PFSK-1 (cell line): ENCODE measurements at regions not wholly inside any gene's neighbourhood (a gene's known extent, or its start where the extent isn't known, plus 50 kb on each side); places are given as distances from the start of the nearest gene placed in this dataset.

Experiments
- FOXP2 ChIP-seq: optimal IDR thresholded peaks from 2 replicates; pipeline ENCODE3; 2011; ENCODE audit warnings: borderline replicate concordance, control low read depth, inconsistent platforms; ENCODE audit not compliant: insufficient read depth; ENCODE audit errors: extremely low read length, extremely low read depth
- POLR2AphosphoS5 ChIP-seq: IDR thresholded peaks from 2 replicates; pipeline ENCODE4 v1.6.1; 2012; ENCODE audit warnings: low read depth, mild to moderate bottlenecking, control low read depth, low read length, moderate library complexity
- REST ChIP-seq, 2 experiments: IDR thresholded peaks; 2 replicates each; pipeline versions ENCODE4 v1.6.1 to v1.8.0; 2011 to 2012; ENCODE audit warnings: low read depth in 2 of 2, low read length in 2 of 2, control low read depth in 1 of 2, inconsistent platforms in 1 of 2, mild to moderate bottlenecking in 1 of 2, moderate library complexity in 1 of 2; ENCODE audit not compliant: insufficient read depth in 1 of 2
- SIN3A ChIP-seq: IDR thresholded peaks from 2 replicates; pipeline ENCODE4 v1.6.1; 2012; ENCODE audit warnings: mild to moderate bottlenecking, low read length, moderate library complexity, borderline replicate concordance; ENCODE audit not compliant: insufficient read depth
- TAF1 ChIP-seq: IDR thresholded peaks from 2 replicates; pipeline ENCODE4 v1.6.1; 2012; ENCODE audit warnings: low read length, control low read depth, borderline replicate concordance; ENCODE audit not compliant: insufficient read depth

GRCh38 chr5:143525176-143525575 lies 121.7 kb upstream of the NR3C1 start:
- TF ChIP-seq POLR2AphosphoS5: no peak
- TF ChIP-seq FOXP2: no peak
- no peak for TF ChIP-seq TAF1
- no peak for TF ChIP-seq SIN3A
- TF ChIP-seq REST (IDR thresholded peaks at IDR 0.05; ENCODE audit: insufficient read depth in 1 of 2, low read depth in 2 of 2, low read length in 2 of 2): no peak

DNA sequence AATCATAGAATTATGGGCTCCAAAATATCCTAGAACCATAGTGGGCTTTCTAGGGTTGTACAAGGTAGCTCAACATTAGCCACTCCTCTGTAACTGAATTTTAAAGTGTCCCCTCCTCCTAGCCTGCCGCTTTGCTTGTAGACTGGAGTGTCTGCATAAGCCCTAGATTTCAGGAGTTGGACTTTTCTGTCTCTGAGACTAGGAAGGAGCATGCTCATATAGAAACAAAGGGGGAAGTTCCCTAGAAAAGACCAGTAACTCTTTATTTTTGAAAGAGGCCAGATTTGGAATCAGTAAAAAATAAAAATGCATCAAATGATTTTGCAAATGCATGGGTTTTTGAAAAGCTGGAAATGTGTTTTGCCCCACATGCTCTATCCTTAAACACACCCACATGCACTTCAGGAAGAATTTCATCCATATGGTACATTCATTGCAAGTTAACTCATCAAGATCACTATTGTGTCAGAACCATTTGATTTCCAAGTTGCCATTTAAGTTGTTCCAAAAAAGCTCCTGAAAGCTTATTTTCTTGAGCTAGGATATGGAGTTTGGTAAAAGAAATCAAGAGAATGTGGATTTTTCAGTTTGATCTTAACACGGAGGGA lies 121.0 kb upstream of the NR3C1 start:
- no peak for TF ChIP-seq POLR2AphosphoS5
- TF ChIP-seq SIN3A: no peak
- TF ChIP-seq FOXP2: no peak
- no peak for TF ChIP-seq REST (IDR thresholded peaks at IDR 0.05; ENCODE audit: insufficient read depth in 1 of 2, low read depth in 2 of 2, low read length in 2 of 2)
- no peak for TF ChIP-seq TAF1

- no peak for TF ChIP-seq TAF1
Measured at GRCh38 chr5:143521846-143522400, 118.4 kb upstream of the NR3C1 start.

DNA sequence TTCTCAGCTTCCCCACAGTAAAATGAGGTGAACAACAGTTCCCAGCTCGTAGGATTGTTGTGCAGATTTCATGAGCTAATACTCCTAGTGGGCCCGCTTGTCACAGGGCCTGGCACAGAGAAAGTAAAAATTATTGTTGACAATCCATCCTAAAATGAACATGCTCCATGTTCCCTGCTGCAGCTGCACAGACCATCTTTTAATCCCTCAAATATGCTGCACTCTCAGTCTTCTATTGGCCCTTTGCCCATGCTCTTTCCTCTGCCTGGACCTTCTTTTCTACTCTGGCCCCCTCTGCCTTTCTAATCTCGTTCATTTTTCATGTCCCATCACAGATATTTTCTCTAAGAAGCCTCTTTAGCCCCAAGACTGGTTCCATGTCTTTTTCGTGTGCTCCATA lies 117.7 kb upstream of the NR3C1 start:
- TF ChIP-seq TAF1 (no peak), POLR2AphosphoS5 (no peak), SIN3A (no peak), FOXP2 (no peak), REST (IDR thresholded peaks at IDR 0.05; ENCODE audit: insufficient read depth in 1 of 2, low read depth in 2 of 2, low read length in 2 of 2) (no peak)

GRCh38 chr5:143516249-143516648 lies 112.8 kb upstream of the NR3C1 start:
- no peak for TF ChIP-seq REST (IDR thresholded peaks at IDR 0.05; ENCODE audit: insufficient read depth in 1 of 2, low read depth in 2 of 2, low read length in 2 of 2)
- TF ChIP-seq TAF1: no peak
- TF ChIP-seq SIN3A: no peak
- no peak for TF ChIP-seq FOXP2
- TF ChIP-seq POLR2AphosphoS5: no peak
